Liver (tissue), 8 donors: ENCODE measurements at regions not wholly inside any gene's neighbourhood (a gene's known extent, or its start where the extent isn't known, plus 50 kb on each side); places are given as distances from the start of the nearest gene placed in this dataset.

Source experiments
- DNase-seq: peaks from one replicate; pipeline ENCODE4 v3.0.0-alpha.2; 2017; ENCODE audit warnings: low spot score
- H3K27ac ChIP-seq, 2 donors: one replicate each; pipeline ENCODE4 v1.7.0; 2013; ENCODE audit warnings: inconsistent platforms in 2 of 2, low read length in 2 of 2, control low read depth in 1 of 2, low read depth in 1 of 2, mild to moderate bottlenecking in 1 of 2
- H3K27me3 ChIP-seq, 4 donors: one replicate each; pipeline versions ENCODE4 v1.6.1 to v1.7.0; 2013; ENCODE audit warnings: low read length in 3 of 4, inconsistent platforms in 1 of 4, mild to moderate bottlenecking in 1 of 4, moderate library complexity in 1 of 4; ENCODE audit not compliant: control insufficient read depth in 4 of 4, insufficient read depth in 4 of 4
- H3K36me3 ChIP-seq, 4 donors: one replicate each; pipeline versions ENCODE4 v1.6.1 to v1.7.0; 2013; ENCODE audit warnings: low read length in 3 of 4, mild to moderate bottlenecking in 3 of 4, low read depth in 1 of 4, moderate library complexity in 1 of 4; ENCODE audit not compliant: control insufficient read depth in 4 of 4, insufficient read depth in 3 of 4
- H3K4me1 ChIP-seq, 4 donors: one replicate each; pipeline versions ENCODE4 v1.6.1 to v1.7.0; 2013; ENCODE audit warnings: low read length in 3 of 4, mild to moderate bottlenecking in 3 of 4, moderate library complexity in 1 of 4; ENCODE audit not compliant: control insufficient read depth in 4 of 4, insufficient read depth in 4 of 4
- H3K4me3 ChIP-seq, 3 donors: one replicate each; pipeline versions ENCODE4 v1.6.1 to v1.7.0; 2013; ENCODE audit warnings: low read length in 3 of 3, control low read depth in 1 of 3, low read depth in 1 of 3, mild to moderate bottlenecking in 1 of 3
- H3K9ac ChIP-seq, 2 donors: one replicate each; pipeline ENCODE4 v1.7.0; 2013; ENCODE audit warnings: low read length in 2 of 2, mild to moderate bottlenecking in 2 of 2, moderate library complexity in 2 of 2, control low read depth in 1 of 2, low read depth in 1 of 2
- H3K9me3 ChIP-seq, 4 donors: one replicate each; pipeline versions ENCODE4 v1.6.1 to v1.7.0; 2013; ENCODE audit warnings: low read length in 3 of 4; ENCODE audit not compliant: control insufficient read depth in 4 of 4
- EGR1 ChIP-seq, 2 donors: IDR thresholded peaks; 2 replicates each; pipeline ENCODE4 v1.6.1; 2016 to 2018; ENCODE audit warnings: antibody characterized with exemption in 2 of 2, low read depth in 2 of 2
- FOXA1 ChIP-seq: IDR thresholded peaks from 2 replicates; pipeline ENCODE4 v1.6.1; 2016; ENCODE audit warnings: antibody characterized with exemption
- FOXA2 ChIP-seq: IDR thresholded peaks from 2 replicates; pipeline ENCODE4 v1.6.1; 2016; ENCODE audit warnings: antibody characterized with exemption
- GABPA ChIP-seq, 2 donors: IDR thresholded peaks in 1 of 2; conservative IDR thresholded peaks in 1 of 2; 2 replicates each; pipeline ENCODE4 v1.6.1; 2016; ENCODE audit warnings: antibody characterized with exemption in 2 of 2, mild to moderate bottlenecking in 1 of 2, moderate library complexity in 1 of 2
- HNF4A ChIP-seq, 2 donors: conservative IDR thresholded peaks; 2 replicates each; pipeline ENCODE4 v1.6.1; 2016; ENCODE audit warnings: antibody characterized with exemption in 2 of 2, mild to moderate bottlenecking in 2 of 2
- HNF4G ChIP-seq: IDR thresholded peaks from 2 replicates; pipeline ENCODE4 v1.6.1; 2016; ENCODE audit warnings: antibody characterized with exemption
- JUND ChIP-seq, 2 donors: IDR thresholded peaks; 2 replicates each; pipeline ENCODE4 v1.6.1; 2016; ENCODE audit warnings: antibody characterized with exemption in 2 of 2
- NR2F2 ChIP-seq: IDR thresholded peaks from 2 replicates; pipeline ENCODE4 v1.6.1; 2016; ENCODE audit warnings: antibody characterized with exemption
- RAD21 ChIP-seq, 2 donors: IDR thresholded peaks; 2 replicates each; pipeline ENCODE4 v1.6.1; 2016; ENCODE audit warnings: antibody characterized with exemption in 2 of 2, mild to moderate bottlenecking in 2 of 2
- RXRA ChIP-seq, 2 donors: IDR thresholded peaks; 2 replicates each; pipeline ENCODE4 v1.6.1; 2017 to 2018; ENCODE audit warnings: antibody characterized with exemption in 2 of 2, mild to moderate bottlenecking in 1 of 2
- SP1 ChIP-seq: IDR thresholded peaks from 2 replicates; pipeline ENCODE4 v1.6.1; 2018; ENCODE audit warnings: antibody characterized with exemption, mild to moderate bottlenecking
- TAF1 ChIP-seq: conservative IDR thresholded peaks from 2 replicates; pipeline ENCODE4 v1.6.1; 2016; ENCODE audit warnings: antibody characterized with exemption, mild to moderate bottlenecking
- YY1 ChIP-seq: IDR thresholded peaks from 2 replicates; pipeline ENCODE4 v1.6.1; 2016; ENCODE audit warnings: antibody characterized with exemption, mild to moderate bottlenecking
- WGBS: extraction: QIAGEN DNeasy Blood & Tissue Kit; methylation state at CpG from one replicate; pipeline ENCODE4 v1.1.7; 2013; 5-methylcytosine and 5-hydroxymethylcytosine counted together
- TF ChIP-seq, protein P1 (sequence below): IDR thresholded peaks from 2 replicates; pipeline ENCODE4 v1.6.1; 2016; ENCODE audit warnings: antibody characterized with exemption
- TF ChIP-seq, protein P2 (sequence below): fragments of 150-350 bp; IDR thresholded peaks from 2 replicates; pipeline ENCODE4 v1.5.1; 2017; ENCODE audit warnings: improper control_type of control experiment, low read depth, low read length; ENCODE audit not compliant: missing input control
- TF ChIP-seq, protein P3 (sequence below): IDR thresholded peaks from 2 replicates; pipeline ENCODE4 v1.6.1; 2016; ENCODE audit warnings: antibody characterized with exemption
- TF ChIP-seq, protein P4 (sequence below): IDR thresholded peaks from 2 replicates; pipeline ENCODE4 v1.6.1; 2016; ENCODE audit warnings: antibody characterized with exemption
- TF ChIP-seq, protein P5 (sequence below): IDR thresholded peaks from 2 replicates; pipeline ENCODE4 v1.6.1; 2016; ENCODE audit warnings: antibody characterized with exemption, mild to moderate bottlenecking
- donor health status: healthy.
- donor health status: healthy.
- donor health status: healthy.
- donor health status: healthy.
- donor health status: healthy.

DNA sequence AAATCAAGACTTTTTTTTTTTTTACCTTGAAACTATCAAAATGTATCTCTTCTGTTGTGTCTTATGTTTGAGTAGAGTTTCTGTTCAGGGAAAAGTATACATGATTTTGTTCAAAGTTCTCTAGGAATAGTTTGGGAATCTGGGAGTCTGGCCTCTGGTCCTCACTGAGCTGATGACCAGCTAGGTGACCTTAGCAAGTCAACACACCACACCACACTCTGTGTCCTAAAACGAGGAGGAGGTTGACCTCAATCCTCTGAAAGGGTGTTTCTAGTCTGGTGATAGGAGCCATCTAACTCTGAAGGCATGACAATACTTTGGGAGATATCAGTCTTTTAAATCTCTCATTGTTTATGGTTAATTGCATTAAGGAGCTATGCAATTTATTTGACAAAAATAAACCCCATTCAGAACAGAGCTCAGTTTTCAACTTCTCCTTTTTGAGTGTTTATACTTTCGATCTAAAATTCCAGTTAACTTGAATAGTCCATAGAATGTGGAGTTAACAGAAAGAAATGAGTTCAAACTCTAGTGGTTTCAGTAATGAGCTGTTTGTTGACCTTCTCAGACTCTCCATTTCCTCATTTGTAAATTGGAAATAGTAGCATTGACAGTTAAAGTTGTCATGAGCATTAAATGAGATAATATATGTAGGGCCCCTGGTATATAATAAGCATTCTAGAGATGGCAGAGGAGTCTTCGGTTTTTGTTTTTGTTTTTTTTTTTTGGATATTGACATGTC is 112.2 kb upstream of the LRRN1 start:
- TF ChIP-seq GABPA (IDR thresholded peaks at IDR 0.05 in 1 of 2, conservative IDR thresholded peaks at IDR 0.05 in 1 of 2) (no peak), HNF4G (no peak), JUND (IDR thresholded peaks at IDR 0.05) (no peak), RXRA (IDR thresholded peaks at IDR 0.05) (peak in 1 of 2 donors; percentile 5), EGR1 (IDR thresholded peaks at IDR 0.05; ENCODE audit: low read depth in 2 of 2) (no peak), HNF4A (conservative IDR thresholded peaks at IDR 0.05) (peak in 1 of 2 donors; percentile 5), NR2F2 (no peak), YY1 (no peak)
- no peak overlapping the region for H3K4me3 ChIP-seq
- H3K9ac ChIP-seq, result no peak overlapping the region
- 68% methylated on average over 3 of the region's 3 CpGs for WGBS
- no peaks in the 10 kb centered on the region for H3K9me3 ChIP-seq
- H3K27ac ChIP-seq, result no peak overlapping the region
- no peaks in the 10 kb centered on the region for H3K27me3 ChIP-seq
- DNase-seq, result no peak
- H3K4me1 ChIP-seq, result peaks cover 0 to 15% (median 8%) of the 10 kb centered on the region in 4 donors
- no peaks in the 10 kb centered on the region for H3K36me3 ChIP-seq

DNA sequence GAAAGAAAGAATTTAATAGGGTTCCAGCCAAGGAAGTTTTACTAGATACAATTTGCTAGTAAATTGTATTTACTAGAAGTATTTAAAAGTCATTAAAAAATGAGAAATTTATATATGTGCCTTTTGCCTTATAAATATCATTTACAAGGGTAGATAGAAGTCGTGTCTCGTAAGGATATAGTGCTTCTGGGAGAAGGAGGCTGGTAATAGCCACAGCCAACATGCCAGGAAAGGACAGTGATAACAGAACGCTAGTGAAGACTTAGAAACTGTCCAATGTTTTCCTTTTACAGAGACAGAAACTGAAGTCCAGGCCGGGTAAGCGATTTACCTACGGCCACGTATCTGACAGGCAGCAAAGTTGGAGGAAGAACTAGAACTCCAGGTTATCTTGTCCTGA is 113.5 kb upstream of the LRRN1 start:
- Histone ChIP-seq H3K9me3 (no peaks in the 10 kb centered on the region), H3K9ac (no peak overlapping the region), H3K36me3 (no peaks in the 10 kb centered on the region), H3K27ac (no peak overlapping the region), H3K27me3 (no peaks in the 10 kb centered on the region), H3K4me3 (no peak overlapping the region), H3K4me1 (peaks cover 0 to 15% (median 8%) of the 10 kb centered on the region in 4 donors)
- 82% methylated on average over 7 of the region's 7 CpGs for WGBS
- TF ChIP-seq, protein P1, sequence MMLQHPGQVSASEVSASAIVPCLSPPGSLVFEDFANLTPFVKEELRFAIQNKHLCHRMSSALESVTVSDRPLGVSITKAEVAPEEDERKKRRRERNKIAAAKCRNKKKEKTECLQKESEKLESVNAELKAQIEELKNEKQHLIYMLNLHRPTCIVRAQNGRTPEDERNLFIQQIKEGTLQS, result no peak
- DNase-seq, result no peak

DNA sequence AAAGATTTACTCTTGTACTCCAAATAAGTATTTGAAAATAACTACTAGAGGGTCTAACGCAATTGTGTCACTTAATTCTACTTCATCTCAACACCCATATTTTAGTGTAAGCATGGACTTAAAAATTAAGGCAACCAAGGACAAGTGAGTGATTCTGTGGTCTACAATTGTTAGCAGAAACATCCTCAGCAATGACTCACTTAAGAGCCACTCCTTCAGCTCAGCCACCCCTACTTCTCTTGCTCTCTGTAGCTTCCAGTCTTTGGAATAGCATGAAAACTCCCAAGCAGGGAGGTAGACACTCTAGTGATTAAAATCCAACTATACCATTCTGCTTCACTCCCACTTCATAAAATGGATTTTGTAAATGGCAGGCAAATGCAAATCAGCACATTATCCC is 116.0 kb upstream of the LRRN1 start:
- 97% methylated on average over 1 of the region's 1 CpG for WGBS
- Histone ChIP-seq H3K27ac (no peak overlapping the region), H3K9me3 (no peaks in the 10 kb centered on the region), H3K9ac (no peak overlapping the region), H3K36me3 (no peaks in the 10 kb centered on the region), H3K4me1 (peaks cover 0 to 10% (median 2%) of the 10 kb centered on the region in 4 donors), H3K4me3 (no peak overlapping the region), H3K27me3 (no peaks in the 10 kb centered on the region)
- TF ChIP-seq, protein P2, sequence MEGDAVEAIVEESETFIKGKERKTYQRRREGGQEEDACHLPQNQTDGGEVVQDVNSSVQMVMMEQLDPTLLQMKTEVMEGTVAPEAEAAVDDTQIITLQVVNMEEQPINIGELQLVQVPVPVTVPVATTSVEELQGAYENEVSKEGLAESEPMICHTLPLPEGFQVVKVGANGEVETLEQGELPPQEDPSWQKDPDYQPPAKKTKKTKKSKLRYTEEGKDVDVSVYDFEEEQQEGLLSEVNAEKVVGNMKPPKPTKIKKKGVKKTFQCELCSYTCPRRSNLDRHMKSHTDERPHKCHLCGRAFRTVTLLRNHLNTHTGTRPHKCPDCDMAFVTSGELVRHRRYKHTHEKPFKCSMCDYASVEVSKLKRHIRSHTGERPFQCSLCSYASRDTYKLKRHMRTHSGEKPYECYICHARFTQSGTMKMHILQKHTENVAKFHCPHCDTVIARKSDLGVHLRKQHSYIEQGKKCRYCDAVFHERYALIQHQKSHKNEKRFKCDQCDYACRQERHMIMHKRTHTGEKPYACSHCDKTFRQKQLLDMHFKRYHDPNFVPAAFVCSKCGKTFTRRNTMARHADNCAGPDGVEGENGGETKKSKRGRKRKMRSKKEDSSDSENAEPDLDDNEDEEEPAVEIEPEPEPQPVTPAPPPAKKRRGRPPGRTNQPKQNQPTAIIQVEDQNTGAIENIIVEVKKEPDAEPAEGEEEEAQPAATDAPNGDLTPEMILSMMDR, result no peak
- TF ChIP-seq RAD21 (IDR thresholded peaks at IDR 0.05) (no peak), RXRA (IDR thresholded peaks at IDR 0.05) (no peak), EGR1 (IDR thresholded peaks at IDR 0.05; ENCODE audit: low read depth in 2 of 2) (no peak), HNF4A (conservative IDR thresholded peaks at IDR 0.05) (no peak), YY1 (no peak), FOXA2 (no peak), NR2F2 (no peak), FOXA1 (no peak), JUND (IDR thresholded peaks at IDR 0.05) (no peak), HNF4G (no peak), TAF1 (no peak), SP1 (no peak), GABPA (IDR thresholded peaks at IDR 0.05 in 1 of 2, conservative IDR thresholded peaks at IDR 0.05 in 1 of 2) (no peak)
- TF ChIP-seq, protein P3, sequence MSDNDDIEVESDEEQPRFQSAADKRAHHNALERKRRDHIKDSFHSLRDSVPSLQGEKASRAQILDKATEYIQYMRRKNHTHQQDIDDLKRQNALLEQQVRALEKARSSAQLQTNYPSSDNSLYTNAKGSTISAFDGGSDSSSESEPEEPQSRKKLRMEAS, result no peak
- TF ChIP-seq, protein P4, sequence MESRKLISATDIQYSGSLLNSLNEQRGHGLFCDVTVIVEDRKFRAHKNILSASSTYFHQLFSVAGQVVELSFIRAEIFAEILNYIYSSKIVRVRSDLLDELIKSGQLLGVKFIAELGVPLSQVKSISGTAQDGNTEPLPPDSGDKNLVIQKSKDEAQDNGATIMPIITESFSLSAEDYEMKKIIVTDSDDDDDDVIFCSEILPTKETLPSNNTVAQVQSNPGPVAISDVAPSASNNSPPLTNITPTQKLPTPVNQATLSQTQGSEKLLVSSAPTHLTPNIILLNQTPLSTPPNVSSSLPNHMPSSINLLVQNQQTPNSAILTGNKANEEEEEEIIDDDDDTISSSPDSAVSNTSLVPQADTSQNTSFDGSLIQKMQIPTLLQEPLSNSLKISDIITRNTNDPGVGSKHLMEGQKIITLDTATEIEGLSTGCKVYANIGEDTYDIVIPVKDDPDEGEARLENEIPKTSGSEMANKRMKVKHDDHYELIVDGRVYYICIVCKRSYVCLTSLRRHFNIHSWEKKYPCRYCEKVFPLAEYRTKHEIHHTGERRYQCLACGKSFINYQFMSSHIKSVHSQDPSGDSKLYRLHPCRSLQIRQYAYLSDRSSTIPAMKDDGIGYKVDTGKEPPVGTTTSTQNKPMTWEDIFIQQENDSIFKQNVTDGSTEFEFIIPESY, result no peak
- TF ChIP-seq, protein P1, result no peak
- TF ChIP-seq, protein P5, sequence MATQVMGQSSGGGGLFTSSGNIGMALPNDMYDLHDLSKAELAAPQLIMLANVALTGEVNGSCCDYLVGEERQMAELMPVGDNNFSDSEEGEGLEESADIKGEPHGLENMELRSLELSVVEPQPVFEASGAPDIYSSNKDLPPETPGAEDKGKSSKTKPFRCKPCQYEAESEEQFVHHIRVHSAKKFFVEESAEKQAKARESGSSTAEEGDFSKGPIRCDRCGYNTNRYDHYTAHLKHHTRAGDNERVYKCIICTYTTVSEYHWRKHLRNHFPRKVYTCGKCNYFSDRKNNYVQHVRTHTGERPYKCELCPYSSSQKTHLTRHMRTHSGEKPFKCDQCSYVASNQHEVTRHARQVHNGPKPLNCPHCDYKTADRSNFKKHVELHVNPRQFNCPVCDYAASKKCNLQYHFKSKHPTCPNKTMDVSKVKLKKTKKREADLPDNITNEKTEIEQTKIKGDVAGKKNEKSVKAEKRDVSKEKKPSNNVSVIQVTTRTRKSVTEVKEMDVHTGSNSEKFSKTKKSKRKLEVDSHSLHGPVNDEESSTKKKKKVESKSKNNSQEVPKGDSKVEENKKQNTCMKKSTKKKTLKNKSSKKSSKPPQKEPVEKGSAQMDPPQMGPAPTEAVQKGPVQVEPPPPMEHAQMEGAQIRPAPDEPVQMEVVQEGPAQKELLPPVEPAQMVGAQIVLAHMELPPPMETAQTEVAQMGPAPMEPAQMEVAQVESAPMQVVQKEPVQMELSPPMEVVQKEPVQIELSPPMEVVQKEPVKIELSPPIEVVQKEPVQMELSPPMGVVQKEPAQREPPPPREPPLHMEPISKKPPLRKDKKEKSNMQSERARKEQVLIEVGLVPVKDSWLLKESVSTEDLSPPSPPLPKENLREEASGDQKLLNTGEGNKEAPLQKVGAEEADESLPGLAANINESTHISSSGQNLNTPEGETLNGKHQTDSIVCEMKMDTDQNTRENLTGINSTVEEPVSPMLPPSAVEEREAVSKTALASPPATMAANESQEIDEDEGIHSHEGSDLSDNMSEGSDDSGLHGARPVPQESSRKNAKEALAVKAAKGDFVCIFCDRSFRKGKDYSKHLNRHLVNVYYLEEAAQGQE, result no peak
- DNase-seq, result no peak
